ENCODE measurements at regions not wholly inside any gene's neighbourhood (a gene's known extent, or its start where the extent isn't known, plus 50 kb on each side); places are given as distances from the start of the nearest gene placed in this dataset.
"Not testable (repeated sequence)": the region's sequence is repeated elsewhere in the genome, so short reads cannot be mapped to it uniquely, and the experiment has no call there.

DNA sequence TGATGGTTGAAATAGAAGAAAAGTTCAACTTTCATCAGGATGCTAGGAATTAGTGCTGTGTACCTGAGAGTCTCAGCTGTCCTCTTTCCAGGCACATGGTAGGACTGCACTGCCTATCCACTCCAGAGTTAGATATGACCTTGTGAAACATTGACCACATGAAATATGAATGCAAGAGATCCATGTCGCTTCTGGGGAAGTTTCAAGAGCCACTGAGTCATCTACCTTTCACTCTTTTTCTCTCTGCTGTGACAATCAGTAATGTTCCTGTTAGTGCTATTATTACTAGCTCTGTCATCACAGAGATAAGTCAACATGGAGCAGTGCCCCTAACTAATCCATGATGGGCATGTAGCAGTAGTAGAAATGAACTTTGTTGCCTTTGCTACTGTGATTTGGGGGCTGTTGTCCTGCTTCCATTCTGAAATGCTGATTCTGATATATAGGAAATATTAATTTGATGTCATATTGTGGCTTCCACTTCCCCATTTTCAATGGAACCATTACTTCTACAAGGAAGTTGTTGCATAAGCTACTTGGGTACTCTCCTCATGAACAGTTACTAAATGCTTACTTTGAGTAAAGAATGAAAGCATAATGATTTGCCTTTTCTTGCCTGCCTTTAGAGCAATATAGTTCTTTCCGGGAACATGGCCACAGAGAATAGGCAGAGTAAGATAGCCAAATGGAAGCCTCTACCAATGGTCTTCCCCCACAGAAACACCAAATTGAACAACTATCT is 192.8 kb upstream of the ZNF521 start:
- no peak for DNase-seq

DNA sequence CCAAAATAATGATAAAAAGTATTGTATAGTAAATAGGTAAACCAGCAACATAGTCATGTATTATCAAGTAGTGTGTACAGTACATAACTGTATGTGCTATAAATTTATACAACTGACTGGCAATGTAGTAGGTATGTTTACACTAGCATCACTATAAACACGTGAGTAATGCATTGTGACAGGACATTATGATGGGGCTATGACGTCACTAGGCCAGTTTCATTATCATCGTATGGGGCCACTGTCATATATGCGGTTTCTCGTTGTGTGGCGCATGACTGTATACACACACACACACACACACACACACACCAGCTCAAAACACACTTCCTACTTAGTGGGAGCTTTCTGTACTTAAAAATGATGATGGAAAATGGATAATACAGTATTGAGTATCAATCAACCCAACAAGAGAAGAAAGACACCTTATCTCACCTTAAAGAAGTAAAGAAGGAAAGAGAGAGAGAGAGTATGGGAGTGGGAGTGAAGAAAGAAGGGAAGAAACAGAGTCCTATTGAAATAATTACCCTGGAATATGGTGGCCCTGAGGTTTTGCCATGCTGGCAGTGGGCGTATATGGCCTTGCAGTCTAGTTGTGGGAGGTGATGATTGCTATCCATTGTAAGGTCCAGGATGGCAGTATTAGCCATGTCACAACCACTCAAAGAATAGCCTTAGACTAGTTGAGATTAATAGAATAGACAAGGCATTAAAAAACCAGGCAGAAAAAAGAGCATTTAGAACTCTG is 186.4 kb upstream of the ZNF521 start:
- no peak for DNase-seq

DNA sequence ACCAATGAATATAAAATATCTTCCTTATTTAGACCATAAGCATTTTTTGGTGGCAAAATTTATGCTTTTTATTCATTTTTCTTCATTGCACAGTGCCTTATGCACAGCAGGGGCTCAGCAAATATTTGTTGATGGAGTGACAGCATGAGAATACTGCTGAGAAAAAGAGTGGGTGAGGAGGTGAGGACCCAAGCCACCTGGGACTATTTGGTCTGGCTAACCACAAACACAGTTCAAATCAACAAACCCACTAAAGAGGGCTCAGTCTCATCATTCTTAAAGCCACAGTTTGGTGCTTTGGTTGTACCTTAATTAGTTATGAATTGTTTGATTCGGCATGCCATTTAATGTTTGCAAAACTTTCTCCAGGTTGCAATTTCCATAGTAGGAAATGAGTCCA is 183.5 kb upstream of the ZNF521 start:
- DNase-seq = no peak

DNA sequence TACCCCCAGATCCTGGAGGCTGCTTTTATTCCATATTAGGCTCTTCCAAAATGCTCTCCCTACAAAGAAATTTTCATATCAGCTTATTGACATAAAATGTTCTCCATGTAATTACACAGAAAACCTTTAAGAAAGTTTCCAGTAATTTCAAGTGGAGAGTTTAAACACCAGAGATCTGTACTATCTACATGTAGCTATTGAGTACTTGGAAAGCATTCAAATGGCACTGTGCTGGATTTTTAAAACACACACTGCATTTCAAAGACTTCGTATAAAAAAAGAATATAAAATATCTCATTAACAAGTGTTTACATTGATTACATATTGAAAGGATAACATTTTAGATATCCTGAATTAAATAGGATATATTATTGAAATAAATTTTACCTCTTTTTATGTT is 182.4 kb upstream of the ZNF521 start:
- no peak for DNase-seq

DNA sequence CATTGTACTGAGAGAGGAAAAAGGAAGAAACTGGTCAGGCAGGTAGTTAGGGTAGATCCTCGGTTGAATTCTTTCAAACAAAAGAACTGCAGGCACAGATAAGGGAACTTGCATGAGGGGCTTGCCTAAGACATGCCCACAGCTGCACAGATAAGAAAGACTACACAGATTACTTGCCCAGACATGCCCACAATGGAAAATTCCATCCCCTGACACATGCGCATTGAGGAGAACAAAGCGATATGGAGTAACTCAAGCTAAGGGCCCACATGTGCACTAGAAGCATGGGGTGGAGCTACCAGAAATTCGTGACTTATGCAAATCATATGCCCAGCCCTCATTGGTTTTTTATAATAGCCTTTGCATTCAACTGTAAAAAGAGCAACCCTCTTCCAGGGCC is 181.3 kb upstream of the ZNF521 start:
- DNase-seq = no peak

DNA sequence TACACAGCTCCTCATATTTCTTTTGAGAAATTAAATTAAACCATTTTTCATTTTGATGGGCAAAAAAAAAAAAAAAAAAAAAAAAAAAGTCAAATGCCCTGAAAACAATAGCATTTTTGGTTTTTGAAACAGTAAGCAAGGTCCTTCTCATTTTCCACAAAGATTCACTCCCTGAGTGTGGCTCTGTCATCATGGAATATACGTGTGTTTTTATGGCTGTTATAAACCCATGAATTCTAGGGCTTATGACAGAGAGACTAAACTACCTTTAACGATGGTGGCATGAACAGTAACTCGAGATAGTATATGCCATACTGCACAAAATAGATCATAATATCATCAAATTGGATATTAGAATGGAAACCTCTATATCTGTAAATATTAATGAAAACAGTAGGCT is 179.2 kb upstream of the ZNF521 start:
- DNase-seq = no peak

DNA sequence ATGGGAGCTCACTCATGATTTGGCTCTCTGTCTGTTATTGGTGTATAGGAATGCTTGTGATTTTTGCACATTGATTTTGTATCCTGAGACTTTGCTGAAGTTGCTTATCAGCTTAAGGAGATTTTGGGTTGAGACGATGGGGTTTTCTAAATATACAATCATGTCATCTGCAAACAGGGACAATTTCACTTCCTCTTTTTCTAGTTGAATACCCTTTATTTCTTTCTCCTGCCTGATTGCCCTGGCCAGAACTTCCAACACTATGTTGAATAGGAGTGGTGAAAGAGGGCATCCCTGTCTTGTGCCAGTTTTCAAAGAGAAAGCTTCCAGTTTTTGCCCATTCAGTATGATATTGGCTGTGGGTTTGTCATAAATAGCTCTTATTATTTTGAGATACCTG is 173.8 kb upstream of the ZNF521 start:
- not testable (repeated sequence) for DNase-seq

DNA sequence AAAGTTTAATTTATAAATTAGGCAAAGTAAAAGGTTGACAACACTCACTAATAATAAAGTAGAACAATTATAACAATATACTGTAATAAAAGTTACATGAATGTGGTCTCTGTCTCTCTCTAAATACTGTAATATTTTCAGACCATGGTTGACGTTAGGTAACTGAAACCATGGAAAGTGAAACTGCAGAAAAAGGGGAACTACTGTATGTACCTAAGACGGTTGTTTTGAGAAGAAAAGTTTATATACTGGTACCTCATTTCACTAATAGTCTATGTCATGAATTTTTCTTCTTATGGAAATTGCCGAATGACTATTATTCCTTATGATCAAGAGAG is 166.7 kb upstream of the ZNF521 start:
- peak; percentile 58 for DNase-seq

DNA sequence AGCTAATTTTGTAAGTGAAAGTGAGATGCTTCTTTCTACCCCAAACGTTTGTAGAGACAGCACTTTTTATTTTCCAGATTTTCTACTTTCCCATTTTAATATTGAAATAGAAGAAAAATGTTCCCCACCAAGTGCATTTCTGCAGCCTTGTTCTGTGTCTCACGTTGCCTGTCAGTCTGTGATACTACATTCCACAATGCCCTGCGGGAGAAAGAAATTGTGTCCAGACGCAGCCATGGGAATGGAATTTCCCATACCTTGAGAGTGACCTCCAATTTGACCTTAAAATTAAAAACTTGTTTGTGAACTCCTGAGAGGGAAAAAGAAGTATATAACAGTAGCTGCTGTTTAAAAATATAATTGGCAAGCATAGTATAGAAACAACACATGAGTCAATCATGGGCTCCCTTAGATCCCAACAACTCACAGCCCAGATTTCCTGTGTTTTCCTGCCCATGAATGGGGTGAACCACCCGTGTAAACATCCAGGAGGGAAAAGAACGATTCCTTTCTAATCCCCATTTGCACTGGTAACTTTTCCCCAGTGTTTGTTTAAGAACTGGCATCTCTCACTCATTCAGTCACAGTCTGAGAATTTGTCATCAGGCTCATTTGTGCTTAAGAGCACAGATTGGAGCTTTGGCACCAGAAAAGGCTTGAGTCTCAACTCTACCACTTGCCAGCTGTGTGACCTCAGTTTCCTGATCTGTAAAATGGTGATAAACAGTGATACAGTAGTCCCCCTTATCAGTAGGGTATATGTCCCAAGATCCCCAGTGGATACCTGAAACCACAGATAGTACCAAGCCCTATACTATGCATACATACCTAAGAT is 166.1 kb upstream of the ZNF521 start:
- DNase-seq = peak; percentile 7

DNA sequence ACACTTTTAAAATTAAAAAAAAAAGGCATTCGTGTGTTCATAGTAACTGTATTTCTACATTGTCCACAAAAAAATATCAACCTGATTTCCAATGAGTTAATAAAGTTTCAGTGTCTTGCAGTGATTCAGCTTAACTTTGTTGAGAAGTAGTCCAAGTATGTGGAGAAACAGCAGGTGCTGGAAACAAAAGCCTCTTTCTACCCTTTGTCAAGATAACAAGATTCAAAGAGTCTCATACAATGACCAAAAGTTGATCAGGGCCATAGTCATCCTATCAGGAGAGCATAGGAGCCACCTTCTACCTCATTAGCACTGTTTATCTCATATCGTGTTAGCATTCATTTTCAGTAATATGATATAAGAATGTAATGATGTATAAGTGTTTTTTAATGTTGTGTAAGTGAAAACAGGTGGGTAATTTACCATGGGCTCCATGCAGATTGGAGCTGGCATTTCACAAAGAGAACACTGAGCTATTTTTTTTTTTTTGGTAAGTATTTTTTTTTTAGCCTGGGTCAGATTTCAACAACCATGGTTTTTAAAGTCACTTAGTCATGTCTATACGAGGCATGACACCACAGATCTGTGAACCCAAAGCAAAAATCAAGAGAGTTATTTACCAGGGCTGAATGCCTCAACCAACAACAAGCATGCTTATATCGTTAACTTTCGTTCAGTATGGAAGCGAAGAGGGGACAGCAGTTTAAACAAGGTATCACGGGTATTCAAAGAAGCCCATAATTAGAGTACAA is 165.0 kb upstream of the ZNF521 start:
- no peak for DNase-seq

DNA sequence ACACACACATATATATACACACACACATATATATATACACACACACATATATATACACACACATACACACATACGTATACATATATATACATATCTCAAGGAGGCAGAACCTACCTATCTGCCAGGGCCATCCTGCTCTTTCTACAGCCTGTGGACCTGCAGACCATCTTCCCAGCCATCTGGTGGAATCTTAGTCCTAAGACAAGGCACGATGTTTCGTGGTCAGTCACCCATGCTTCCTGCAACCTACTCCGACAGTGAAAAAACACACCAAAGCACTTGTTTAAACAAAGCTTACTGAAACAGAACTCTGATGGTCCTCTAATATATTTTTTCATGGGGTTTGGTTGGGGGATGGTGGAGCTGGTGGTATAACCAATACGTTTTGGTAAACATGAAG is 164.2 kb upstream of the ZNF521 start:
- no peak for DNase-seq

DNA sequence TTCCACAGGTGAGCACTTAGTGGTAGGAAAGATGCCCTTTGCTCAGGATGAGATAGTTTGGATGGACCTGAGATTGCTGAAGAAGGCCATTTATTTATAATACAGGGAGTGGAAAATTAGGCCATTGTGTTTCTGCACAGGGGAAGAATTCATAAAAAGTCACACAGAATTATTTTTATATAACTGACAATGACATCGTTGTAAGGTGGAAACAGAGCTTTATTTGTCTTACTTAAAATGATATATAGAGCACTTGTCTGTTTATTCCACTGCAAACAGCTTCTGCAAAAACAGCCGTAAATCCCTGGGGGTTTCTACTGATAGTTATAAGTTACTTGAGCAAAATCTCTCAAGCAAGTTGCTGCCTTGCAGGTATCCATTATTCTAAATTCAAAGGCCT is 158.1 kb upstream of the ZNF521 start:
- no peak for DNase-seq

DNA sequence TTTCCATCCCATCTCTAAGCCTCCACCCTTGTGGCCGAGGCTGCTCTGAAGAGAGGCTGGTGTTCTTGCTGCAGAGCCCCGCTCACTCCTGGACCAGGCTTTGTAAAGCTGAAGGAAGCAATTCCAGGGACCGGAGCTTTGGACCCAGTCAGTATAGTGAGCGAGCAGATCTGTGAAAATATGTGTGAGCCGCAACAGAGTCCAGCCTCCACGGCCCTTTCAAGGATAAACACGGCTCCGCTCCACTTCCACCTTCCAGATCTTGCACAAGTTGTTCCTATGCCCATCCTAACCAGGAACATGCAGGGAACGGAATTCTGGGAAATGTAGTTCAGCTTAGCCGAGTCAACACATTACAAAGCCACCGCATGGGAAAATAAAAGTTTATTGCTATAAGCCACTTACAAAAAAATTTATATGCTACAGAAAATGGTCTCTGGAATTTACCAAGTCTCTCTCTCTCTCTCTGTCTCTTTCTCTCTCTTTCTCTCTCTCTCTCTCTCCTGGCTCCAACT is 151.7 kb upstream of the ZNF521 start:
- DNase-seq = no peak

DNA sequence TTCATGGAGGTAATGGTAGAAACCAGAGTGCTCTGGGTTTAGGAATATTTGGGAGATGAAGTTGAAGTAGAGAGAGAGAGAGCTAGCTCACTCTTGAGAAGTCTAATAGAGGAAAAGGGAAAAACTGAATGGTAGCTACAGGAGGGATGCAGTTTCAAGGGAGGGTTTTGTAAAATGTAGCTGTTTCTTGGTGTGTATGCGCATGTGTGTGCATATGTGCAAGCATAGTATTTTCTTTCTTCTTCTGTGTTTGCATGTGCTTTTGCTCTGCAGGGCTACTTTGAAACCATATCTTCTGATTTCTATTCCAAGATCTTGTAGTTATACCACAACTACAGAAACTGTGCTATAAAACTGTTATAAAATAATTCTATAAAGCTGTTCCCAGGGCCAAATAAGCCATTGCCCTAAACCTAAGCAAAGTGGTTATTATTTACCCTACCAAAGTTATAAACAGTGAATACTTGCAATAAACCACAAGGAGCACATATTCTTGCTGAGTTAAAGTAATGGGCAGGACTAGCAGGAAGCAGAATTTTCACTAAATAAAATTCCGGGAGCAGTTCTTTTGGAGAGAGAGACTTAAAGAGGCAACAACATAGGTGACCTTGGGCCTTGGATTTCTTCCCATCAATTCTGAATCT is 145.3 kb upstream of the ZNF521 start:
- DNase-seq = no peak

DNA sequence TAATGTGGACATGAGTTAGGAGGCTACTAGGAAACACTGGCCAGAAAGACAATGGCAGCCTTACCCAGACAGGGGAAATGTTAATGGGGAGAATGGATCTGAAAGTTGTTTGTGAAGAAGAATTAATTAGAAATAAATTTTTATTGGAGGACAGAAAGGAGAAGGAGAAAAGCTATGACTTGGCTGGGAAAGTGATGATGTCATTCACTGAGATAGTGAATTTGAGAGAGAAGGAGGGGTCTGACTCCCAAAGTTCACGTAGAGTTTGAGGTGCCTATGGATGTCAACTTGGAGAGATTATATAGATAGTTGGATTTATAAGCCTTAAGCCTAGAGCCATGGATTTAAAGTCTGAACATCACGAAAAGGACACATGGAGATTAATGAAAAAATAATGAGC is 144.6 kb upstream of the ZNF521 start:
- no peak for DNase-seq

DNA sequence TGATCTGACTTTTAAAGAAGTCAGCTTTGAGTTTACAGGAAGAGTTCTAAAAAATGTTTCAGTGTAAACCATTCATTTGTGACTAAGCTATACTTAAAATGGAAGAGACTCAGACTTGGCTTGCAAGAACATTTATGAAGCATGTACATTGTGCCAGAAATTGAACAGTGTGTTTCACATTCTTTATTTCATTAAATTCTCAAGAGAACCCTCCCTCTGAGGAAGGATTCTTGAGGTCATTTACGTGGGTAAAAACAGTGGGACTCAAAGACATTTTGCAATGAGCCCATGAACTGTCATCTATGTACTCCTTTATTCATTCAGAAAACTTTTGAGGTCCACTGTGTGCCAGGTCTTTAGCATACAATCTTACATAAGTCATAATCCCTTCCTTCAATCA is 143.6 kb upstream of the ZNF521 start:
- no peak for DNase-seq

DNA sequence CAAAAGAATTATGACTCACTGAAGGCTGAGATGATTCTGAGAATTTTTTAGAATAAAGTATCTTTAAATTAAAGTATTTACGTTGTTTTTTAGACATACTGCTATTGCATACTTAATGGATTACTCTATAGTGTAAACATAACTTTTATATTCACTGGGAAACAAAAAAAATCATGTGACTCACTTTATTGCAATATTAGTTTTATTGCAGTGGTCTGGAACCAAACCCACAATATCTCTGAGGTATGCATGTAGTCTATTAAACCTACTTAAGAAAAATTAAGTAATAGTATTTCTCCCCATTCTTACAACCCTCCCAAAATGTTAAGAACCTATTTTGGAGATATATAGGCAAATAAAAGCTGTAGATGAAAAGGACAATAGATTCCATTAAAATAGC is 142.9 kb upstream of the ZNF521 start:
- no peak for DNase-seq

DNA sequence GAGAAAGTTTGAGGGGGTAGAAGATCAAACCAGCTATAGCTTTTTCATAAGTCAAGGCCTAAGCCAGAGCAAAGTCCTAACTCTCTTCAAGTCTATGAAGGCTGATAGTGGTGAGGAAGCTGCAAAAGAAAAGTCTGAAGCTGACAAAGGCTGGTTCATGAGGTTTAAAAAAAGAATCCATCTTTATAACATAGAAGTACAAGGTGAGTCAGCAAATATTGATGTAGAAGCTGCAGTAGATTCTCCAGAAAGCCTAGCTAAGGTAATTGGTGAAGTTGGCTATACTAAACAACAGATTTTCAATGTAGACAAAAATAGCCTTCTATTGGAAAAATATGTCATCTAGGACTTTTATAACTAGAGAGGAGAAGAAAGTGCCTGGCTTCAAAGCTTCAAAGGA is 141.4 kb upstream of the ZNF521 start:
- DNase-seq = no peak

DNA sequence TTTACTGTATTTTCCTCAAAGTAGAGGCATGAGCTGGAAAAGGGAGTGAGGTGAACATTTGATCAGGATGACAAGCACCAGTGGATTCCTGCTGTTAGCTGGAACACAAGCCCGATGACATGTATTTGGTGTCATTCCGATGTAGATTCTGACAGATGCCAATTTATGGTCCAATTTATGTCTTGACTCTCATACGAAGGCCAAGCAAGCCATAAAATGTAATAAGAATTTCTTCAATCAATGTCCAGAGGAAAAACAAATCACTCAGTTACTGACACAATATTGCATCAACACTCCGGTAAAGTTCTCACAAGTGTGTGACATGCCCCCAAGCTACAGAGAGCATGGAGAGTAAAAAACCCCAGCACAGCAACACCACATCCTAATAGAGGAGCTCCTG is 138.3 kb upstream of the ZNF521 start:
- DNase-seq = no peak

DNA sequence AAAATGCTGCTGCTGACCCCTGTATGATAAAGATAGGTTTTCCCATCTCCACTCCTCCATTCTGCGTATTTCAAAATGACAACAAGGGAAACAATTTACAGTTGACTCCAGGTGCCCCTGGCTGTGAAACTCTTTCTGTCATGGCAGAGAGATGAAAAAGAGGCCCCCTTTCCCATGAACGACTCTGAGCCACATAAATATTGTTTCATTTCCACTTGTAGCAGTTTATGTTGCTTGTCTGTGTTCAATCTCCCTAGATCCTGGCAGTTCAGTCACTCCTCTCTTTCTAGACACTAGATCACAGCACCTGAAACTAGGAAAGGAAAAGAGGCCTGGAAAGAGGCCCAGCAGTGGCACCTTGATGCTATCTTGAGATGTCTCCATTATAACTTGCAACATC is 121.0 kb upstream of the ZNF521 start:
- DNase-seq = no peak

DNA sequence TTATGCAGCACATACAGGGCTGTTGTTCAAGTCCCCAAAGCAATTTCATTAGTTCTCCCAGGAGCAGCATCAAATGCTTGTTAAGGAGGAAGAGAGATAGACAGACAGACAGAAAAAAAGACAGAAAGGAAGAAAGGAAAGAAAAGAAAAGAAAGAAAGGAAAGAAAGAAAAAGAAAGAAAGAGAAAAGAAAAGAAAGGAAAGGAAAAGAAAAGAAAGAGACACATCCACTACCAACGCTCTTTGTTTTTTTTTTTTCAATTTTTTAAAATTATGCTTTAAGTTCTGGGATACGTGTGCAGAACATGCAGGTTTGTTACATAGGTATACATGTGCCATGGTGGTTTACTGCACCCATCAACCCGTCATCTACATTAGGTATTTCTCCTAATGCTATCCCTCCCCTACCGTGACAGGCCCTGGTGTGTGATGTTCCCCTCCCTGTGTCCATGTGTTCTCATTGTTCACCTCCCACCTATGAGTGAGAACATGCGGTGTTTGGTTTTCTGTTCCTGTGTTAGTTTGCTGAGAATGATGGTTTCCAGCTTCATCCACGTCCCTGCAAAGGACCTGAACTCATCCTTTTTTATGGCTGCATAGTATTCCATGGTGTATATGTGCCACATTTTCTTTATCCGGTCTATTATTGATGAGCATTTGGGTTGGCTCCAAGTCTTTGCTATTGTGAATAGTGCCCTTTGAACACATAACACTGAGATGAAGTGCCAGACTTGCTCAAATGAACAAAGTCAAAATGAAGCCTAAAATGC is 119.0 kb upstream of the ZNF521 start:
- not testable (repeated sequence) for DNase-seq

DNA sequence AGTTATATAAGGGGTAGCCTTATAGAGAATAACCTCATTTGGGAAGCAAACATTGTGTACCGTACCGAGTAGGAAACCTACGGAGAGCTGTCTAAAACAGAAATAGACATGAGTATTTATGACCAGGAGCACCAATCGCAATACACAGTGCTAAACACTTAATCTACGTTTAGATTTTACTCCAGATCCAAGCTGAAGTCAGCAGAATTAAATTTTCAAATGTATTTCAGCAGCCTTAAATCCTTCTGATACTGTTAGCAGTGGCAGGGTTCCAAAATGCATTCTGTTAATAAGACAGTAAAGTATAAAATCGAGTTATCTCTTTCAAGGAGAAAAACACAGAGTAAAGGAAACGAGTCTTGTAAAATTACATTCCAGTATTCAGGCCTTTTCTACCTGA is 118.1 kb upstream of the ZNF521 start:
- DNase-seq = no peak

Measured in RPMI8226 (cell line).